Right hindlimb (tissue), 1 donor: ENCODE measurements at regions not wholly inside any gene's neighbourhood (a gene's known extent, or its start where the extent isn't known, plus 50 kb on each side); places are given as distances from the start of the nearest gene placed in this dataset.

Source experiments
- DNase-seq: peaks from one replicate; pipeline ENCODE4 v3.0.0-alpha.2; 2018

GRCh38 chrX:45351478-45351877 lies 150.8 kb upstream of the DIPK2B start:
- no peak for DNase-seq

DNA sequence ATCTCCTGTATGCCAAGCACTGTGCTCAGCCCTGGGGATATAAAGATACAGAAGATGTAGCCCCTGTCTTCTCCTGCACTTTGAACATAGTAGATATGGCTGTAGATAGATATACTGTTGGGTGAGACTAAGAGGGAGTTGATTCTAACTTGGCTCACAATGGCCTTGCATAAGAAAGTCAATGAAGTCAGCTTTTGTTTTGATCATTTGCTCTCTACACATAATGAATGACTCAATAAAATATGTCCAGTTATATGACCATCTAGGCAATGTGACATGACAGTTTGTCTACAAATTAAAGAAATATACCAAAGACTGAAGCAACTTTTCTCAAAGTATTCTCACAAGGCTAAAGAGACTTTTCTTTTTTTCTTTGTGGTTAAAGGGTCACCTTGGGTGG lies 147.6 kb upstream of the DIPK2B start:
- no peak for DNase-seq

- no peak for DNase-seq
These were observed 147.2 kb upstream of the DIPK2B start for GRCh38 chrX:45347877-45348276.

- DNase-seq, result no peak
These were observed 143.9 kb upstream of the DIPK2B start for GRCh38 chrX:45344594-45344993.

DNA sequence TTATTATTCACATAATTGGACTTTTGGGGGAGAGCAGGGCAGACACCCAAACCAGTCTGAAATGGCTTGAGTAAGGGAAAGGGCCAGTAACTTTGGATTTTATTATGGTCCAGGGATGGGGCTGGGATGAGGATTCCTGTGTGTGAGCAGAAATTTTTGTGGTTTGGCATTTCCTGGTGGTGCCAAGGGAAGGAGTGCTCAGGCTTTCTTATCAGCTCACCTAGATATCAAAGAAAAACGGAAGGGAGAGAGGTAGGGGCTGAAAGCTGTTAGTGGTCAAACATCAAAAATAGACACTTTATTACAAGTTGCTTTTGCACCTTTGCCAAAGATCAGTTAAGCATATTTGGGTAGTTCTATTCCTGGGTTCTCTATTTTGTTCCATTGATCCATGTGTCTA lies 128.5 kb upstream of the DIPK2B start:
- DNase-seq, result no peak

DNA sequence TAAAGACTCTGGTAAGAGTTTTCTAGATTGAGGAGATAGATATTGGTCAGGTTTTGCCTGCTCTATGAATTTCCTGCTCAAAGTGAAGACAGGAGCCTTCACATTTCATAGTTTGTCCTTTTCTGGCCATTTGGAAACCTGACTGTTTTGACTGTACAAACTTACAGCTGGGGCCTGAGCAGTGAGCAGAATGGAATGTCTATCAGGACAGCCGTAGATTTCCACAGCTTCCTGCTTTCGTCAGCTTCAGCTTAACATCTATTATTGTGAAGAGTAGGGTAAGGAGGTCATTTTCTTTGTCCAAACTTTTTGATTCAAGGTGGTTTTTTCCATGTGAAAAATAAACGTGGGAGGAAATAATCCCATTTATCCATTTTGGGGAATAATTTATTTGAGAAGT lies 124.3 kb upstream of the DIPK2B start:
- no peak for DNase-seq

GRCh38 chrX:45323387-45323786 lies 122.7 kb upstream of the DIPK2B start:
- DNase-seq, result no peak

- DNase-seq, result no peak
These were observed 122.1 kb upstream of the DIPK2B start for GRCh38 chrX:45322820-45323219.

GRCh38 chrX:45322382-45322781 lies 121.7 kb upstream of the DIPK2B start:
- peak; percentile 50 for DNase-seq

GRCh38 chrX:45320191-45320590 lies 119.5 kb upstream of the DIPK2B start:
- no peak for DNase-seq

DNA sequence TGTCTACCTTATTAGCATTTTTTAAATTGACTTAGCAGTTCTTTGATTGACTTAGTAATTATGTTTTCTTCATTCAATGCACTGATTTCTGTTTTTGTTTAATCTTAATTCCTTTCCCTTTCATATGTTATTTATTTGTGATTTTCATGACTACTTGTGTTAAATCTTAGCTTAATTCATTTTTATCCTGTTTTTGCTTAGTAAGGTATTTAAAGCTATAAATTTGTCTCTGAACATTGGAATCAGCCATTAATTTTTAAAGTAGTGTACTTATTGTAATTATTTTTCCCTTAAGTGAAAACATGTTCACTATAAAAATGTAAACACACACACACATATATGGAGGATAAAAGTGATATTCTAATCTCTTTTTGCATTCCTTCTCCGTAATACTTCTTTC lies 109.1 kb upstream of the DIPK2B start:
- no peak for DNase-seq

DNA sequence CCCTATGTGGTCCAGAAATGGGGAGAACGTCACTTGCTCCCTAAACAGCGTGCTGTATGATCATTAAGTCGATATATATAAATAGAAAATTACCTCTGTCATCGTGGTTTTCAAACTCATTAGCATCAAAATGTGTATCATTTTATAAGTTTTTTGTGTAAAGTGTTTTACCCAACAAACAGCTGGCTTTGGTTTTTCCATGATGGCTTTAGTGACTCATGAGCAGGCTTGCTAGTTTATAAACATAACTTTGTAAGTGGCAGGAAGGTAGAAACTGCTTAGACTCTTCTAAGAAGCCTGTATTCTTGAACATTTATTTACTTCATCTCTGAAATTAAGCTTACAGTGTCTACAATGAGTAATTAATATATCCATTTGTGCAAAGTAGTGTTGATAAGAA lies 108.4 kb upstream of the DIPK2B start:
- DNase-seq, result no peak

GRCh38 chrX:45306794-45307193 lies 106.1 kb upstream of the DIPK2B start:
- no peak for DNase-seq

- no peak for DNase-seq
These were observed 100.0 kb upstream of the DIPK2B start for GRCh38 chrX:45300638-45301037.

DNA sequence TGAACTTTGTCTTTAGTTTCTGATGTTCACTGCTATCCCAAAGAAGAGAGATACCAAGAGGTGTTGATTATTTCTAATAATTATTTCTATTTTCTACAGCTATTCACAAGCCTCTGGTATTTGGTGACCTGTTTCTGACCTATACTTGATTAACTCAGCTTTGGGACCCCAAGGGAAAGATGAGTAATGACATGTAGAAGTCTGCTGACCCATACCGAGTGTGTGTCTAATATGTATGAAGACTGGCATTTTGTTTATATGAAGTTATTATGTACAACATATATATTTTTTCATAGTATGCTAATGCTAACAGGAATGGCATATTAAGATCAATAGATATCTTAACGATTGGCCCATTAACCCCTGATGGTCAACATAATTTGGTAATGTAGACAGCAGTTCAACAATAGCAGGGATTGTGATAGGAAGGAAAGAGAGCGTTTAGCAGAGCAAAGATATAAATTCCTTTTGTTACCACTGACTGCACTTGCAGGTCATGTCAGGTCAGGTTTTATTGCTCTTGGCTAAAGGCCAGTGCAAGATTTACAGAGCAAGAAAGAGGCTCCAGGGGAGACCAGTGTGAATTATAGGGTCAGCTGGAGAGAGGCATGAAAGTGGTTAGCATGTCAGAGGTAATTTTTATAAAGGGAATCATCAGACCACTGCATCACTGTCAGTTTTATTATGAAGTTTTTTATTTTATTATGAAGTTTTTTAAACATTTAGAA lies 94.7 kb upstream of the DIPK2B start:
- DNase-seq, result no peak

GRCh38 chrX:45274576-45274975 lies 73.9 kb upstream of the DIPK2B start:
- no peak for DNase-seq

DNA sequence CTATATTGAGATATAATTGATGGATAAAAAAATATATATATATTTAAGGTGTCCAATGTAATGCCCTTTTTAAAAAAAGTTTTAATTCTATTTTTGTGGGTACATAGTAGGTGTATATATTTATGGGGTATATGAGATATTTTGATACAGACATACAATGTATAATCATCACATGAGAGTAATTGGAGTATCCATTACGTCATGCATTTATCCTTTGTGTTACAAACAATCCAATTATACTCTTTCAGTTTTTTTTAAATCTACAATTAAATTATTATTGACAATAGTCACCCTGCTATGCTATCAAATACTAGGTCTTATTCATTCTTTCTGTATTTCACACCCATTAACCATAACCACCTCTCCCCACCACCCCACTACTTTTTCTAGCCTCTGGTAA lies 66.3 kb upstream of the DIPK2B start:
- DNase-seq, result no peak

DNA sequence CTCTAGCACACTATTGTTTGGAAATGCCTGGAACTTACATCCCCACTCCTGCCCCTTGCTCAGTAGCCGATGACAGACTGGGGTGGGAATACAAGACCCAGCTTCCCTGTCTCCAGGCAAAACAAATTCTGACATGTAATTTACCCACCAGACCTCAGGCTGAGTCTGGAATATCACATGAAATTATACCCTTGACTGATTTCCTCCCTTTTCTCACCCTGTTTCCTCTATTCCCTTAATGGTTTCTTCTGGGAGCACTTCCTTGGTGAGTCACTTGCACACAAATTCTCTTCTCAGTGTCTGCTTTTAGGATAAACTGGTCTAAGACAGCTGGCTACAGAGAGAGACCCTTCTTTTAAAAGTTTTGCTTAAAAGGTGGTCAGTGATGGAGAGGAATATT lies 65.8 kb upstream of the DIPK2B start:
- DNase-seq, result no peak

- no peak for DNase-seq
These were observed 64.2 kb upstream of the DIPK2B start for GRCh38 chrX:45264865-45265264.

- DNase-seq, result no peak
These were observed 60.8 kb upstream of the DIPK2B start for GRCh38 chrX:45261471-45261870.

- DNase-seq, result no peak
These were observed 60.3 kb upstream of the DIPK2B start for GRCh38 chrX:45261005-45261404.

DNA sequence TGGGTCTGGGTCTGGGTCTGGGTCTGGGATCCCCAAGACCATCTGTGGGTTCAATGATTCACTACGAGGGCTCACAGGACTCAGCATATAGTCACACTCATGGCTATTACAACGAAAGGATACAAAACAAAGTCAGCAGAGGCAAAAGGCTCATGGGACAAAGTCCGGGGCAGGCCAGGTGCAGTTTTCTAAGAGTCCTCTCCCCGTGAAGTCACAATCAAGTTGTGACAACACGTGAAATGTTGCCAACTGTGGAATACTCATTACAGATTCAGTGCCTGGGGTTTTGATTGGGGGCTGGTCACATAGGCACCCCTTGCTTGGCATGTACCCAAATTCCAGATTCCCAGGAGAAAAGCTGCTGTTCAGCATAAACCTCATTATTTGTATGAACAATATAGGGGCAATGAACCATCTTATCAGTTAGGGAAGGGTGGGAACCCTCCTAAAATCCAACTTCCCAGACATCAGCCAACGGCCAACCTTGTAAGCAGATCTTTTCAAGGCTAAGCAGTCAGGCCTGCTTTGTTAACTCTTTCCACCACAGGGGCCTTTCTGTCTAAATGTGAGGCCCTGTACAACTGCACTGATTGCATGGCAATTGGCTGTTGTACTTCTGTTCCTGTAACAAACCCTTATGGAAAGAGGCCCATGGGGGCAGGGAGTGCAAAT lies 58.2 kb upstream of the DIPK2B start:
- no peak for DNase-seq
